Posterior cingulate gyrus (tissue), 11 donors: ENCODE measurements at regions not wholly inside any gene's neighbourhood (a gene's known extent, or its start where the extent isn't known, plus 50 kb on each side); places are given as distances from the start of the nearest gene placed in this dataset.

Experiments used
- DNase-seq, 10 donors: peaks; one replicate each; pipeline versions ENCODE4 v3.0.0 to v3.0.0-alpha.2; 2020 to 2021; ENCODE audit warnings: mixed read lengths in 3 of 10
- intact Hi-C: fragments of 100-400 bp; cut with DNase I; formaldehyde crosslinking; loops from one replicate; pipeline ENCODE4 v1.15.1; 2023

GRCh38 chr3:111465081-111465670 is 76.8 kb upstream of the CD96 start:
- intact Hi-C loops, result no loop called here
- DNase-seq, result no peak

DNA sequence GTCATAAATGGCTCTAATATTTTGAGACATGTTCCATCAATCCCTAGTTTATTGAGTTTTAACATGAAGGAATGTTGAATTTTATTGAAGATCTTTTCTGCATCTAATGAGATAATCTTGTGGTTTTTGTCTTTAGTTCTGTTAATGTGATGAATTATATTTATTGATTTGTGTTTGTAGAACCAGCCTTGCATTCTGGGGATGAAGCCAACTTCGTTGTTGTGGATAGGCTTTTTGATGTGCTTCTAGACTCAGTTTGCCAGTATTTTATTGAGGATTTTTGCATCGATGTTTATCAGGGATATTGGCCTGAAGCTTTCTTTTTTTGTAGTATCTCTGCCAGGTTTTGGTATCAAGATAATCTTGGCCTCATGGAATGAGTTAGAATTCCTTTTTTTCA is 72.0 kb upstream of the CD96 start:
- no peak for DNase-seq
- intact Hi-C loops, result no loop called here

- intact Hi-C loops, result no loop called here
- DNase-seq, result no peak
Observed at GRCh38 chr3:111471831-111472230, 70.2 kb upstream of the CD96 start.

DNA sequence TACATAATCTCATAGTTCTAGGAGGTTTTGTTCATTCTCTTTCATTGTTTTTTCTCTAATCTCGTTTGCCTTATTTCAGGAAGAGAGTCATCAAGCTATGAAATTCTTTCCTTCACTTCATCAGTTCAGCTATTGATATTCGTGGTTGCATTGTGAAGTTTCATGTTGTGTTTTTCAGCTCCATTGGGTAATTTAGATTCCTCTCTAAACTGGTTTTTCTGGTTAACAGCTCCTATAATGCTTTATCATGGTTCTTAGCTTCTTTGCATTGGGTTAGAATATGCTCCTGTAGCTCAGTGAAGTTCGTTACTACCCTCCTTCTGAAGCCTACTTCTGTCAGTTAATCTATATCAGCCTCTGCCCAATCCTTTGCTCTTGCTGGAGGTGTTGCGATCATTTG is 69.4 kb upstream of the CD96 start:
- DNase-seq, result no peak
- intact Hi-C loops, result no loop called here

GRCh38 chr3:111473550-111473949 is 68.4 kb upstream of the CD96 start:
- intact Hi-C loops, result no loop called here
- no peak for DNase-seq

DNA sequence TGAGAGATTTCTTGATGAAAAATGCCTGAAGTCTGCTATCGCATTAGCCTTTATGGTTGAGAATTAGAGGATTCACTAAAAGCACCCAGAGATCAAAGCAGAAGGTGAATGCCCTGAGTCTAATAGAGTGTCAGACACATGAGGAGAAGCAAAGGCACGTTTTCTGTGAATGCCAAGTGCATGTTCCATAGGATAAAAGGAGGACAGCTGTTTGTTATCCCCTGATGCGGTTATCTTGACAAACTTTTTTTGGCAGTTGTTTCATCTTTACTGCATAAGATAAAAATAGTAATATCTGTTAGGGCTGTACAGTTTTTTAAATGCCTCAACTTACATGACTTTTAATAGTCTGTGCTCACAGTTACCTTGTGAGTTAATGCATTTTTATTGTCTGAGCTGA is 65.3 kb upstream of the CD96 start:
- intact Hi-C loops, result no loop called here
- DNase-seq, result no peak

DNA sequence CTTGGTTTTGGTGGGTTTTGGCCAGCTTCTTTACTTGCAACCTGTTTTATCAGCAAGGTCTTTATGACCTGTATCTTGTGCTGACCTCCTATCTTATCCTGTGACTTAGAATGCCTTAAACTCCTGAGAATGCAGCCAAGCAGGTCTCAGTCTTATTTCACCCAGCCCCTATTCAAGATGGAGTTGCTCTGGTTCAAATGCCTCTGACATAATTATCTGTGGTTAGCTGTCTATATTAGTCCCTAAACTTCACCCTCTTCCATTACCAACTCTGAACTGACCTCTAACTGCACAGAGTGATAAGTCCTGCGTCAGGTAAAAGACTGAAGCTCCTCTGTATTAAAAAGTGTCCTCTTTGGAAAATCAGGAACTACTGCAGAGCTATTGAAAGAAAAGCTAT is 61.9 kb upstream of the CD96 start:
- intact Hi-C loops, result no loop called here

DNA sequence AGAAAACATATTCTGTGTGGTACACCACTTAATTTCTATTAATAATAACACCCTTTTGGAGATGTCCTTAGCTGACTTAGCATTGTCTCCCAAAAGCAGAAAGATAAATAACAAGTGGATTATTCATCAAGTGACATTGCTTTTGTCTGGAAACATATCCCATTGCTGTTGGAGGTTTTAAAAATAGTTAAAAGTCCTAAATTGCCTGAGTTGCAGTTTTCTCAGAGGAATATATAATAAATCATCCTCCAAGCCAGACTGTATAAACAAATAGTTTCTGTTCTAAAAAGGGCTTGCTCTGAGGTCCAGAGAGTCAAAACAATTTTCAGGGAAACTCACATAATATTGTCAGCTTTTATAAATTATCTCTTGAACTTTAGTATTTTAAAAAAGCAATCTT is 60.4 kb upstream of the CD96 start:
- intact Hi-C loops, result no loop called here
- no peak for DNase-seq

More for the DNA sequence above, 61.9 kb upstream of the CD96 start:
- DNase-seq, result no peak

DNA sequence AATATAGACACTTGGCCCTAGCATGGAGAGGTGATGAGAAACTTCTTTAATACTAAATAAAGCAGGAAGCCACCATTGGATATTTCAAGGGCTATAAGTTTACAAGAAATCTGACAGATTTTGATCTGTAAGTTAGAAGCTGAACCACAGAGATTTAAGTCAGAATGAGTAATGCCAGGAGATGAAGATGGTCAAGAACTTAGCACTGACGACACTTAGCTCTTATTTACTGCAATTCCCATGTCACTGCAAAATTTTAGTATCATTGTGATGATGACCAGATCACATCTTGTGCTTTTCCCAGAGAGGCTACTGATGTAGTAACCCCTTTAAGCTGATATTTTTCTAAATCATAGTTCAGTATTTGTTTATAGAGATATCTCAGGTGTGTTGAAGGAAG is 59.4 kb upstream of the CD96 start:
- no peak for DNase-seq
- intact Hi-C loops, result no loop called here

- no peak for DNase-seq
- intact Hi-C loops, result no loop called here
Observed at GRCh38 chr3:111485086-111485485, 56.9 kb upstream of the CD96 start.
